ENCODE measurements at regions not wholly inside any gene's neighbourhood (a gene's known extent, or its start where the extent isn't known, plus 50 kb on each side); places are given as distances from the start of the nearest gene placed in this dataset.

DNA sequence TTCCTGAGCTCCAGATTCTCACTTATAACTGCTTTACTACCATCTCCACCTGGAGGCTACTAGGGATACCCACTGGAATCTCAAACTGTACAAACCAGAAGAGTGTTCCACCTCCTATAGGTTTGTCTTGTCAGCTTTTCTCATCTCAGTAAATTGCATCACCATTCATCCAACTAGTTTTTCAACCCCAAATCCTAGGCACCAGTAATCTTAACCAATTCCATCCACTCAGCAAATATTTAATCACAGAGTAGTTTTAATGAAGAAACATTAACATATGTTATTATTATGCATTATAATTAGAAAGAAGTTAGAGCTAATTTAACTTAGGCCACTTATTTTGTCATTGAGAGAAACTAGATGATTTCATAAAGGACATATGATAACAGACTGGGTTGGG, 635.0 kb downstream of the DCDC2C start:
- no peaks in the 10 kb centered on the region for H3K36me3 ChIP-seq (ENCODE audit: low read length)
- TF ChIP-seq, protein P1, sequence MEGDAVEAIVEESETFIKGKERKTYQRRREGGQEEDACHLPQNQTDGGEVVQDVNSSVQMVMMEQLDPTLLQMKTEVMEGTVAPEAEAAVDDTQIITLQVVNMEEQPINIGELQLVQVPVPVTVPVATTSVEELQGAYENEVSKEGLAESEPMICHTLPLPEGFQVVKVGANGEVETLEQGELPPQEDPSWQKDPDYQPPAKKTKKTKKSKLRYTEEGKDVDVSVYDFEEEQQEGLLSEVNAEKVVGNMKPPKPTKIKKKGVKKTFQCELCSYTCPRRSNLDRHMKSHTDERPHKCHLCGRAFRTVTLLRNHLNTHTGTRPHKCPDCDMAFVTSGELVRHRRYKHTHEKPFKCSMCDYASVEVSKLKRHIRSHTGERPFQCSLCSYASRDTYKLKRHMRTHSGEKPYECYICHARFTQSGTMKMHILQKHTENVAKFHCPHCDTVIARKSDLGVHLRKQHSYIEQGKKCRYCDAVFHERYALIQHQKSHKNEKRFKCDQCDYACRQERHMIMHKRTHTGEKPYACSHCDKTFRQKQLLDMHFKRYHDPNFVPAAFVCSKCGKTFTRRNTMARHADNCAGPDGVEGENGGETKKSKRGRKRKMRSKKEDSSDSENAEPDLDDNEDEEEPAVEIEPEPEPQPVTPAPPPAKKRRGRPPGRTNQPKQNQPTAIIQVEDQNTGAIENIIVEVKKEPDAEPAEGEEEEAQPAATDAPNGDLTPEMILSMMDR (IDR thresholded peaks at IDR 0.05; ENCODE audit: insufficient read depth, low read length, poor library complexity, severe bottlenecking), result no peak
- no peak for TF ChIP-seq EZH2phosphoT487 (conservative IDR thresholded peaks at IDR 0.05; ENCODE audit: low read length)
- no peaks in the 10 kb centered on the region; the same call in 1 of the 2 replicates for H3K9me3 ChIP-seq (ENCODE audit: insufficient read depth, low read length)
- H3K4me3 ChIP-seq (ENCODE audit: insufficient read depth, low read length, poor library complexity, severe bottlenecking), result no peak overlapping the region
- no peak overlapping the region for H2AFZ ChIP-seq (ENCODE audit: low read depth, low read length, severe bottlenecking)
- H4K20me1 ChIP-seq (ENCODE audit: low read depth, low read length), result no peaks in the 10 kb centered on the region
- H3K9me2 ChIP-seq (replicated peaks; ENCODE audit: insufficient read depth, low read length), result no peaks in the 10 kb centered on the region
- H3K27me3 ChIP-seq (ENCODE audit: low read length), result no peaks in the 10 kb centered on the region
- H3K27ac ChIP-seq (ENCODE audit: low read depth, low read length), result no peak overlapping the region
- H3K4me2 ChIP-seq (ENCODE audit: low read depth, low read length, poor library complexity, severe bottlenecking), result no peak overlapping the region
- H3K79me2 ChIP-seq (ENCODE audit: insufficient read depth, low read length), result no peaks in the 10 kb centered on the region
- H3K9ac ChIP-seq (ENCODE audit: low read length), result no peak overlapping the region
- no peaks in the 10 kb centered on the region for H3F3A ChIP-seq (ENCODE audit: insufficient read depth)

GRCh38 chr2:4340536-4340935, 637.2 kb downstream of the DCDC2C start:
- TF ChIP-seq EZH2phosphoT487 (conservative IDR thresholded peaks at IDR 0.05; ENCODE audit: low read length), result no peak
- TF ChIP-seq, protein P1 (IDR thresholded peaks at IDR 0.05; ENCODE audit: insufficient read depth, low read length, poor library complexity, severe bottlenecking), result no peak
- Histone ChIP-seq H3F3A (ENCODE audit: insufficient read depth) (no peaks in the 10 kb centered on the region), H3K9me2 (replicated peaks; ENCODE audit: insufficient read depth, low read length) (no peaks in the 10 kb centered on the region), H3K79me2 (ENCODE audit: insufficient read depth, low read length) (no peaks in the 10 kb centered on the region), H3K4me2 (ENCODE audit: low read depth, low read length, poor library complexity, severe bottlenecking) (no peak overlapping the region), H3K27me3 (ENCODE audit: low read length) (no peaks in the 10 kb centered on the region), H3K9me3 (ENCODE audit: insufficient read depth, low read length) (no peaks in the 10 kb centered on the region; the same call in 1 of the 2 replicates), H3K9ac (ENCODE audit: low read length) (no peak overlapping the region), H3K4me3 (ENCODE audit: insufficient read depth, low read length, poor library complexity, severe bottlenecking) (no peak overlapping the region), H3K36me3 (ENCODE audit: low read length) (no peaks in the 10 kb centered on the region), H4K20me1 (ENCODE audit: low read depth, low read length) (no peaks in the 10 kb centered on the region), H3K27ac (ENCODE audit: low read depth, low read length) (no peak overlapping the region), H2AFZ (ENCODE audit: low read depth, low read length, severe bottlenecking) (no peak overlapping the region)

GRCh38 chr2:4346628-4347027, 643.3 kb downstream of the DCDC2C start:
- Histone ChIP-seq H3F3A (ENCODE audit: insufficient read depth) (no peaks in the 10 kb centered on the region), H3K36me3 (ENCODE audit: low read length) (no peaks in the 10 kb centered on the region), H3K9me3 (ENCODE audit: insufficient read depth, low read length) (no peaks in the 10 kb centered on the region; the same call in 1 of the 2 replicates), H3K9me2 (replicated peaks; ENCODE audit: insufficient read depth, low read length) (no peaks in the 10 kb centered on the region), H3K79me2 (ENCODE audit: insufficient read depth, low read length) (no peaks in the 10 kb centered on the region), H2AFZ (ENCODE audit: low read depth, low read length, severe bottlenecking) (no peak overlapping the region), H3K27ac (ENCODE audit: low read depth, low read length) (no peak overlapping the region), H3K9ac (ENCODE audit: low read length) (no peak overlapping the region), H3K4me3 (ENCODE audit: insufficient read depth, low read length, poor library complexity, severe bottlenecking) (no peak overlapping the region), H4K20me1 (ENCODE audit: low read depth, low read length) (no peaks in the 10 kb centered on the region), H3K27me3 (ENCODE audit: low read length) (no peaks in the 10 kb centered on the region), H3K4me2 (ENCODE audit: low read depth, low read length, poor library complexity, severe bottlenecking) (no peak overlapping the region)
- TF ChIP-seq, protein P1 (IDR thresholded peaks at IDR 0.05; ENCODE audit: insufficient read depth, low read length, poor library complexity, severe bottlenecking), result no peak
- no peak for TF ChIP-seq EZH2phosphoT487 (conservative IDR thresholded peaks at IDR 0.05; ENCODE audit: low read length)
